GM12878 (cell line): ENCODE measurements at regions not wholly inside any gene's neighbourhood (a gene's known extent, or its start where the extent isn't known, plus 50 kb on each side); places are given as distances from the start of the nearest gene placed in this dataset.

Source experiments
- ATAC-seq: fragments of 200-7000 bp; cut with Tn5 transposase; 3 replicates; pipeline ENCODE4 v1.9.1; 2020; ENCODE audit warnings: mild to moderate bottlenecking, moderate library complexity
- BruUV-seq: library from RNA; stranded (reverse); fragments of 400-500 nt; replicated peaks from 2 replicates; lab custom pipeline; 2021; lab: Mats Ljungman, UMichigan
- CTCF ChIA-PET: fragments of 300-600 bp; sonication (Branson Sonifier 250); formaldehyde crosslinking; extraction: SDS; loops from one replicate; lab custom pipeline; 2021; ENCODE audit warnings: inconsistent platforms; lab: Yijun Ruan, JAX
- POLR2A ChIA-PET: fragments of 350-600 bp; formaldehyde crosslinking; extraction: SDS; loops from one replicate; lab custom pipeline; 2021; ENCODE audit warnings: inconsistent platforms; lab: Charles Lee
- RAD21 ChIA-PET: fragments of 300-600 bp; sonication (Branson Sonifier 250); formaldehyde crosslinking; loops from one replicate; lab custom pipeline; 2023; ENCODE audit warnings: antibody characterized with exemption; ENCODE audit not compliant: unreplicated experiment; lab: Charles Lee
- SMC1A ChIA-PET: fragments of 300-600 bp; sonication (Branson Sonifier 250); formaldehyde crosslinking; loops from one replicate; lab custom pipeline; 2023; ENCODE audit not compliant: unreplicated experiment, uncharacterized antibody; lab: Charles Lee
- DNase-seq: peaks from one replicate; pipeline ENCODE4 v3.0.0-alpha.2; 2011; ENCODE audit warnings: low read depth, low spot score
- FAIRE-seq: peaks from 3 replicates; lab custom pipeline; 2011; peaks lifted over from hg19 to GRCh38; lab: Jason Lieb, UNC
- H2AFZ ChIP-seq: 2 replicates; pipeline ENCODE4 v1.6.0; 2011; ENCODE audit warnings: low read depth, low read length, control low read depth; ENCODE audit not compliant: control insufficient read depth
- H3K27ac ChIP-seq: 2 replicates; pipeline ENCODE4 v1.5.1; 2011; ENCODE audit warnings: control low read depth; ENCODE audit not compliant: control insufficient read depth, insufficient read depth
- H3K27me3 ChIP-seq, 2 experiments: replicated peaks in 1 of 2; 2 replicates each; pipeline versions ENCODE4 v1.6.0 to v1.6.1; 2011; ENCODE audit warnings: low read length in 1 of 2; ENCODE audit not compliant: control insufficient read depth in 2 of 2, insufficient read depth in 2 of 2
- H3K36me3 ChIP-seq, 2 experiments: 2 replicates each; pipeline ENCODE4 v1.5.1; 2011; ENCODE audit warnings: low read length in 1 of 2; ENCODE audit not compliant: control insufficient read depth in 2 of 2, insufficient read depth in 2 of 2
- H3K4me1 ChIP-seq: 2 replicates; pipeline ENCODE4 v1.6.1; 2011; ENCODE audit warnings: mild to moderate bottlenecking, low read length, moderate library complexity, mixed read lengths; ENCODE audit not compliant: control insufficient read depth, insufficient read depth
- H3K4me2 ChIP-seq: 2 replicates; pipeline ENCODE4 v1.6.0; 2011; ENCODE audit warnings: control low read depth; ENCODE audit not compliant: control insufficient read depth, insufficient read depth
- H3K4me3 ChIP-seq: fragments of 200-600 bp; sonication (generic); 2 replicates; pipeline ENCODE4 v1.5.1; 2016
- H3K79me2 ChIP-seq: 2 replicates; pipeline ENCODE4 v1.6.0; 2011; ENCODE audit warnings: low read length; ENCODE audit not compliant: control insufficient read depth, insufficient read depth
- H3K9ac ChIP-seq: 2 replicates; pipeline ENCODE4 v1.8.0; 2011; ENCODE audit warnings: low read length, control low read depth, mixed read lengths; ENCODE audit not compliant: control insufficient read depth, insufficient read depth
- H3K9me3 ChIP-seq: replicated peaks from 3 replicates; pipeline ENCODE4 v1.5.1; 2011; ENCODE audit warnings: mild to moderate bottlenecking, low read length; ENCODE audit not compliant: control insufficient read depth, insufficient read depth
- H4K20me1 ChIP-seq: 2 replicates; pipeline ENCODE4 v1.6.0; 2011; ENCODE audit not compliant: control insufficient read depth, insufficient read depth
- BRCA1 ChIP-seq: IDR thresholded peaks from 2 replicates; pipeline ENCODE4 v1.6.1; 2011; ENCODE audit warnings: low read depth, low read length, improper control_type of control experiment
- CHD4 ChIP-seq: fragments of 200-600 bp; sonication (generic); IDR thresholded peaks from 2 replicates; pipeline ENCODE4 v1.6.1; 2016; ENCODE audit warnings: mild to moderate bottlenecking
- ETV6 ChIP-seq, 2 experiments: fragments of 450-650 bp in 1 of 2; IDR thresholded peaks in 1 of 2; conservative IDR thresholded peaks in 1 of 2; 2 replicates each; pipeline ENCODE4 v1.6.1; 2014; ENCODE audit warnings: antibody characterized with exemption in 1 of 2, borderline replicate concordance in 1 of 2, low read depth in 1 of 2, mild to moderate bottlenecking in 1 of 2, moderate library complexity in 1 of 2
- FOXK2 ChIP-seq: fragments of 450-650 bp; IDR thresholded peaks from 2 replicates; pipeline ENCODE4 v1.6.1; 2017; ENCODE audit warnings: mild to moderate bottlenecking, moderate library complexity
- IRF5 ChIP-seq: fragments of 450-650 bp; IDR thresholded peaks from 2 replicates; pipeline ENCODE4 v1.6.1; 2017; ENCODE audit warnings: borderline replicate concordance
- TARDBP ChIP-seq: IDR thresholded peaks from 2 replicates; pipeline ENCODE4 v1.6.1; 2016; ENCODE audit warnings: borderline replicate concordance
- ZBED1 ChIP-seq: IDR thresholded peaks from 2 replicates; pipeline ENCODE4 v1.6.1; 2016; ENCODE audit warnings: borderline replicate concordance
- ZSCAN29 ChIP-seq: fragments of 450-650 bp; IDR thresholded peaks from 2 replicates; pipeline ENCODE4 v1.6.1; 2017; ENCODE audit warnings: mild to moderate bottlenecking, moderate library complexity
- WGBS: methylation state at CpG from one replicate; pipeline ENCODE4 v1.1.6; 2016; ENCODE audit warnings: low lambda C conversion rate; ENCODE audit not compliant: insufficient replicate concordance, insufficient coverage; ENCODE audit errors: missing lambda C conversion rate; 5-methylcytosine and 5-hydroxymethylcytosine counted together
- in situ Hi-C: fragments of 300-500 bp; cut with MboI; formaldehyde crosslinking; loops from 9 replicates; pipeline ENCODE4 v1.14.3; 2018; ENCODE audit warnings: mixed read lengths
- intact Hi-C: fragments of 100-400 bp; cut with micrococcal nuclease; formaldehyde crosslinking; loops from one replicate; pipeline ENCODE4 v1.14.2; 2022; ENCODE audit not compliant: unreplicated experiment

- POLR2A ChIA-PET, result no interaction called here
- intact Hi-C loops, result no loop called here
- TF ChIP-seq TARDBP (no peak), ZSCAN29 (no peak), CHD4 (no peak), ETV6 (conservative IDR thresholded peaks at IDR 0.05 in 1 of 2, IDR thresholded peaks at IDR 0.05 in 1 of 2; ENCODE audit: borderline replicate concordance in 1 of 2, low read depth in 1 of 2) (no peak), IRF5 (no peak), FOXK2 (no peak), BRCA1 (no peak), ZBED1 (no peak)
Observed at GRCh38 chr9:85228111-85228855, 513.5 kb downstream of the AGTPBP1 start.

More at GRCh38 chr9:85228111-85228855, 513.5 kb downstream of the AGTPBP1 start:
- H3K4me2 ChIP-seq, result no peak overlapping the region
- no peak overlapping the region for H2AFZ ChIP-seq
- ChIA-PET CTCF (no interaction called here), RAD21 (no interaction called here), SMC1A (no interaction called here)
- H3K79me2 ChIP-seq, result no peaks in the 10 kb centered on the region
- no peak for DNase-seq
- WGBS, result 53% methylated on average over 9 of the region's 9 CpGs
- H3K9ac ChIP-seq, result no peak overlapping the region
- in situ Hi-C loops, result no loop called here
- H3K36me3 ChIP-seq, result no peaks in the 10 kb centered on the region
- no peaks in the 10 kb centered on the region; a peak in 1 of 4 replicates for H3K27me3 ChIP-seq
- no peak for FAIRE-seq
- no peaks in the 10 kb centered on the region for H3K4me1 ChIP-seq
- BruUV-seq, result no TSS peak
- ATAC-seq, result no peak
- no peaks in the 10 kb centered on the region for H4K20me1 ChIP-seq
- no peaks in the 10 kb centered on the region for H3K9me3 ChIP-seq
- no peak overlapping the region for H3K27ac ChIP-seq
- no peak overlapping the region for H3K4me3 ChIP-seq
